Gastroesophageal sphincter (tissue), 4 donors: ENCODE measurements at regions not wholly inside any gene's neighbourhood (a gene's known extent, or its start where the extent isn't known, plus 50 kb on each side); places are given as distances from the start of the nearest gene placed in this dataset.

Experiments used
- ATAC-seq: fragments of 150-250 bp; one replicate; pipeline ENCODE4 v1.9.1; 2016; ENCODE audit warnings: mild to moderate bottlenecking, moderate library complexity
- H3K27ac ChIP-seq, 4 donors: fragments of 200-600 bp; sonication (generic) in 3 of 4; 1 replicate in 3 of 4; 2 replicates in 1 of 4; pipeline ENCODE4 v1.5.1; 2016 to 2019
- H3K27me3 ChIP-seq: fragments of 200-600 bp; sonication (generic); one replicate; pipeline ENCODE4 v1.5.1; 2019
- H3K36me3 ChIP-seq, 2 donors: fragments of 200-600 bp; sonication (generic); one replicate each; pipeline ENCODE4 v1.5.1; 2019; ENCODE audit warnings: control low read depth in 1 of 2
- H3K4me1 ChIP-seq, 3 donors: fragments of 200-600 bp; sonication (generic); 1 replicate in 2 of 3; 2 replicates in 1 of 3; pipeline ENCODE4 v1.5.1; 2016 to 2019; ENCODE audit warnings: control low read depth in 2 of 3
- H3K4me3 ChIP-seq, 2 donors: fragments of 200-600 bp; sonication (generic); one replicate each; pipeline ENCODE4 v1.5.1; 2019; ENCODE audit warnings: mild to moderate bottlenecking in 1 of 2, moderate library complexity in 1 of 2
- H3K9me3 ChIP-seq, 3 donors: fragments of 200-600 bp; sonication (generic); one replicate each; pipeline ENCODE4 v1.5.1; 2017 to 2019; ENCODE audit warnings: control low read depth in 2 of 3
- EP300 ChIP-seq: sonication (generic); formaldehyde crosslinking; IDR thresholded peaks from one replicate; pipeline ENCODE4 v1.6.1; 2017; ENCODE audit warnings: antibody characterized with exemption, mild to moderate bottlenecking
- POLR2A ChIP-seq, 2 donors: fragments of 450-650 bp; IDR thresholded peaks; one replicate each; pipeline ENCODE4 v1.6.1; 2017; ENCODE audit warnings: antibody characterized with exemption in 2 of 2, mild to moderate bottlenecking in 2 of 2, moderate library complexity in 1 of 2
- POLR2AphosphoS5 ChIP-seq: sonication (generic); formaldehyde crosslinking; IDR thresholded peaks from one replicate; pipeline ENCODE4 v1.6.1; 2017; ENCODE audit warnings: antibody characterized with exemption
- WGBS, 2 donors: methylation state at CpG; one replicate each; pipeline ENCODE4 v1.1.5; 2018; ENCODE audit warnings: low coverage in 1 of 2; 5-methylcytosine and 5-hydroxymethylcytosine counted together
- TF ChIP-seq, protein P1 (sequence below), 4 experiments: fragments of 200-600 bp in 2 of 4; fragments of 450-650 bp in 2 of 4; sonication (generic) in 1 of 4; IDR thresholded peaks; one replicate each; pipeline ENCODE4 v1.5.1; 2017 to 2019; ENCODE audit warnings: antibody characterized with exemption in 4 of 4, mild to moderate bottlenecking in 2 of 4, moderate library complexity in 2 of 4

GRCh38 chr2:419687-420317, 131.9 kb upstream of the ALKAL2 start:
- WGBS, 2 donors, result 74 to 88% methylated on average over 13 of the region's 28 CpGs
- H3K4me3 ChIP-seq, result no peak overlapping the region
- peaks cover 22% of the 10 kb centered on the region for H3K27me3 ChIP-seq
- TF ChIP-seq POLR2A (IDR thresholded peaks at IDR 0.05) (no peak), EP300 (no peak), POLR2AphosphoS5 (no peak)
- TF ChIP-seq, protein P1, sequence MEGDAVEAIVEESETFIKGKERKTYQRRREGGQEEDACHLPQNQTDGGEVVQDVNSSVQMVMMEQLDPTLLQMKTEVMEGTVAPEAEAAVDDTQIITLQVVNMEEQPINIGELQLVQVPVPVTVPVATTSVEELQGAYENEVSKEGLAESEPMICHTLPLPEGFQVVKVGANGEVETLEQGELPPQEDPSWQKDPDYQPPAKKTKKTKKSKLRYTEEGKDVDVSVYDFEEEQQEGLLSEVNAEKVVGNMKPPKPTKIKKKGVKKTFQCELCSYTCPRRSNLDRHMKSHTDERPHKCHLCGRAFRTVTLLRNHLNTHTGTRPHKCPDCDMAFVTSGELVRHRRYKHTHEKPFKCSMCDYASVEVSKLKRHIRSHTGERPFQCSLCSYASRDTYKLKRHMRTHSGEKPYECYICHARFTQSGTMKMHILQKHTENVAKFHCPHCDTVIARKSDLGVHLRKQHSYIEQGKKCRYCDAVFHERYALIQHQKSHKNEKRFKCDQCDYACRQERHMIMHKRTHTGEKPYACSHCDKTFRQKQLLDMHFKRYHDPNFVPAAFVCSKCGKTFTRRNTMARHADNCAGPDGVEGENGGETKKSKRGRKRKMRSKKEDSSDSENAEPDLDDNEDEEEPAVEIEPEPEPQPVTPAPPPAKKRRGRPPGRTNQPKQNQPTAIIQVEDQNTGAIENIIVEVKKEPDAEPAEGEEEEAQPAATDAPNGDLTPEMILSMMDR (IDR thresholded peaks at IDR 0.05), result no peak
- H3K4me1 ChIP-seq, result no peaks in the 10 kb centered on the region
- H3K9me3 ChIP-seq, result no peaks in the 10 kb centered on the region
- no peak overlapping the region for H3K27ac ChIP-seq
- no peaks in the 10 kb centered on the region for H3K36me3 ChIP-seq
- no peak for ATAC-seq

DNA sequence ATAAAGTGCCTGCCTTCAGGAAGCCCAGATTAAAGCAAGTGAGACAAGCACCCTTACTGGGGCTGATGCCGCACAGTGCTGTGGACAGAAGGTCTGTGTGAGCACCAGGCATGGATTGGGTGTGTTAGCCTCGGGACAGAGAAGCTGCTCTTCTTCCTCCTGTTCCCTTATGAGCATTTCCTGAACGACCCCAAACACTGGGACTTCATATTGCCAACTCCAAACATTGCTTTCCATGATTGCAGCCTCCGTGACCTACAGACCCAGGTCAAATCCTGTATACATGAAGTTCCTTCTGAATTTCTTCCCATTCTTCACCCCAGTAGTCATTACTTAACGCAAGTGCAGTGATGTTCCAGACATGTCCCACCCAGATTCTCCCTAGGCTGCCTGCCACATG, 129.8 kb upstream of the ALKAL2 start:
- no peaks in the 10 kb centered on the region for H3K4me1 ChIP-seq
- H3K36me3 ChIP-seq, result no peaks in the 10 kb centered on the region
- 20 to 61% methylated on average over 1 to 5 of the region's 5 CpGs for WGBS, 2 donors
- peaks cover 20% of the 10 kb centered on the region for H3K27me3 ChIP-seq
- no peak for ATAC-seq
- no peak overlapping the region for H3K4me3 ChIP-seq
- TF ChIP-seq, protein P1 (IDR thresholded peaks at IDR 0.05), result no peak
- TF ChIP-seq EP300 (no peak), POLR2A (IDR thresholded peaks at IDR 0.05) (no peak), POLR2AphosphoS5 (no peak)
- no peaks in the 10 kb centered on the region for H3K9me3 ChIP-seq
- H3K27ac ChIP-seq, result no peak overlapping the region

DNA sequence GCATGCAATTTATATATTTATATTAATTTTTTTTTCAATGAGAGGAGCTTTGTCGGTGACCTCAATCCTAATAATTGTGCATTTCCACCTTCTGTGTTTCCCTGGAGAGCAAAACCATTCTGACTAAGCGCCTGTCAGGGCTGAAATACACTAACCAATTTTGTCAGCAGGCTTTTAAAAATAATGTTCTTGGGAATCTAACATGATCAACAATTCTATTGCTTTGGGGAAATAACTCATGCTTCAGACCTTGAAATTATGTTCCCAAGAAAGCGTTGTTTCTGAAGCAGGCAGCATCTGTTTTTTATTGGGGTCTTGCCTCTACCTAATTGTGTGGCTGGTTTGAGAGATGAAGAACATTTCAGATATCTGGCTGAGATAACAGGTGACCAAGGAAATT, 129.1 kb upstream of the ALKAL2 start:
- Histone ChIP-seq H3K27ac (no peak overlapping the region), H3K36me3 (no peaks in the 10 kb centered on the region), H3K27me3 (peaks cover 16% of the 10 kb centered on the region), H3K9me3 (no peaks in the 10 kb centered on the region), H3K4me1 (no peaks in the 10 kb centered on the region), H3K4me3 (no peak overlapping the region)
- 86 to 100% methylated on average over 3 of the region's 3 CpGs for WGBS, 2 donors
- TF ChIP-seq POLR2AphosphoS5, result no peak
- no peak for TF ChIP-seq POLR2A (IDR thresholded peaks at IDR 0.05)
- TF ChIP-seq EP300, result no peak
- TF ChIP-seq, protein P1 (IDR thresholded peaks at IDR 0.05), result no peak
- no peak for ATAC-seq

DNA sequence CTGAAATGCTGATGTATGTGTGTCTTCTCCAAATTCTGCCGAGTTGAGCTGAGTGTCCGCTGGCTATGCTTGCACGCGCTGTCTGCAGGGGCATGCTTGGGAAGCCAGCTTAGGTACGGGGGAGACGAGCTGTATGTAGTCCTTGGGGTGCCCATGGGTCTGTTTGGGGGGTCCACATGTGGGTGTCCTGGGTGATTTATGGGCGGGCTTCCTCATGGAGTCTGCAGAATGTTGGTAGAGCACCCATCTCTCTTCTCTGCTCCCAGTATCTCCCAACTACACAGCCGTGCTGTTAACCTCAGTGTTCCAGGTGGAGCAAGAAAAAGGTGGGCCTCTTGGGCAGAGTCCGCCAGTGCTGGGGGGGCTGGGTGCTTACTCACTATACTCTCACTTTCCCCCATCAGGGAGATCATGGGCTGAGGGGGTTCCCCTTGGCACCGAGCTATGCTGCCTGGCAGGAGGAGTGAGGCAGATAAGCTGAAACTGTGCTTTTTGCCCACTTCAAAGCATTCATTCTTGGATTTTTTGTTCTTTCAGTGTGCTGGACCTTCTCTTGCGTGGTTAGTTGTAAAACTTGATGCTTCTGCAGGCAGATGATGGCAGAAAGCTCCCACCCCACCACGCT, 128.2 kb upstream of the ALKAL2 start:
- Histone ChIP-seq H3K4me1 (no peaks in the 10 kb centered on the region), H3K9me3 (no peaks in the 10 kb centered on the region), H3K36me3 (no peaks in the 10 kb centered on the region), H3K27me3 (peaks cover 16% of the 10 kb centered on the region), H3K4me3 (no peak overlapping the region), H3K27ac (no peak overlapping the region)
- WGBS, 2 donors, result 72 to 80% methylated on average over 1 to 6 of the region's 12 CpGs
- TF ChIP-seq, protein P1 (IDR thresholded peaks at IDR 0.05), result no peak
- TF ChIP-seq EP300 (no peak), POLR2A (IDR thresholded peaks at IDR 0.05) (no peak), POLR2AphosphoS5 (no peak)
- ATAC-seq, result no peak

- no peak overlapping the region for H3K4me3 ChIP-seq
- WGBS, 2 donors, result 81 to 90% methylated on average over 4 of the region's 4 CpGs
Observed at GRCh38 chr2:409523-409922, 121.6 kb upstream of the ALKAL2 start.

More at GRCh38 chr2:409523-409922, 121.6 kb upstream of the ALKAL2 start:
- H3K4me1 ChIP-seq, result no peaks in the 10 kb centered on the region
- ATAC-seq, result no peak
- TF ChIP-seq EP300 (no peak), POLR2A (IDR thresholded peaks at IDR 0.05) (no peak), POLR2AphosphoS5 (no peak)
- peaks cover 21% of the 10 kb centered on the region for H3K27me3 ChIP-seq
- H3K27ac ChIP-seq, result no peak overlapping the region
- no peaks in the 10 kb centered on the region for H3K36me3 ChIP-seq
- H3K9me3 ChIP-seq, result peaks cover 0 to 3% (median 0%) of the 10 kb centered on the region in 3 donors
